ENCODE measurements at regions not wholly inside any gene's neighbourhood (a gene's known extent, or its start where the extent isn't known, plus 50 kb on each side); places are given as distances from the start of the nearest gene placed in this dataset.
A peak's percentile ranks its signal among the peaks of the same experiment; 100 is the strongest.
"Not testable (repeated sequence)": the region's sequence is repeated elsewhere in the genome, so short reads cannot be mapped to it uniquely, and the experiment has no call there.

- intact Hi-C loops (cut with micrococcal nuclease; ENCODE audit: unreplicated experiment); H3K27me3 ChIP-seq (replicated peaks in 1 of 2; ENCODE audit: control insufficient read depth in 2 of 2, insufficient read depth in 2 of 2, low read length in 1 of 2); H3K9ac ChIP-seq (ENCODE audit: control insufficient read depth, insufficient read depth, low read length); ATAC-seq; H2AFZ ChIP-seq (ENCODE audit: control insufficient read depth, low read depth, low read length); in situ Hi-C loops (cut with MboI); POLR2A ChIA-PET; H3K4me1 ChIP-seq (ENCODE audit: control insufficient read depth, insufficient read depth, low read length); RAD21 ChIA-PET (ENCODE audit: unreplicated experiment); H3K9me3 ChIP-seq (replicated peaks; ENCODE audit: control insufficient read depth, insufficient read depth, low read length); H4K20me1 ChIP-seq (ENCODE audit: control insufficient read depth, insufficient read depth); H3K36me3 ChIP-seq (ENCODE audit: control insufficient read depth in 2 of 2, insufficient read depth in 2 of 2, low read length in 1 of 2); BruUV-seq (replicated peaks); FAIRE-seq; DNase-seq (ENCODE audit: low read depth, low spot score); H3K79me2 ChIP-seq (ENCODE audit: control insufficient read depth, insufficient read depth, low read length); H3K27ac ChIP-seq (ENCODE audit: control insufficient read depth, insufficient read depth); H3K4me2 ChIP-seq (ENCODE audit: control insufficient read depth, insufficient read depth); H3K4me3 ChIP-seq: not testable (repeated sequence)
- ChIA-PET SMC1A (ENCODE audit: uncharacterized antibody, unreplicated experiment) (interaction anchor here (1.0 kb wide), 1 partner anchor 13 kb away, joined by 3 read pairs; no protein-coding TSS in a partner anchor), CTCF (interaction anchor here (0.6 to 1.5 kb wide), 4 partner anchors 35 to 496 kb away, joined by 3 read pairs; no protein-coding TSS in a partner anchor)
Observed at GRCh38 chr20:6270404-6270803, 147.6 kb upstream of the FERMT1 start.

- no peak for FAIRE-seq
- no peaks in the 10 kb centered on the region for H3K4me1 ChIP-seq (ENCODE audit: control insufficient read depth, insufficient read depth, low read length)
- ChIA-PET CTCF (interaction anchor here (0.5 to 1.5 kb wide), 3 partner anchors 34 to 1457 kb away, joined by 3 read pairs; no protein-coding TSS in a partner anchor), RAD21 (ENCODE audit: unreplicated experiment) (no interaction called here), SMC1A (ENCODE audit: uncharacterized antibody, unreplicated experiment) (interaction anchor here (0.7 to 1.0 kb wide), 2 partner anchors 289 to 312 kb away, joined by 3 read pairs; no protein-coding TSS in a partner anchor), POLR2A (interaction anchor here (0.6 kb wide), 1 partner anchor 83 kb away, joined by 3 read pairs; no protein-coding TSS in a partner anchor)
- intact Hi-C loops (cut with micrococcal nuclease; ENCODE audit: unreplicated experiment), result loop anchor here (5.0 to 10.0 kb wide), 4 partner anchors 298 to 973 kb away; no protein-coding TSS in a partner anchor
- no peak overlapping the region for H3K9ac ChIP-seq (ENCODE audit: control insufficient read depth, insufficient read depth, low read length)
- no peaks in the 10 kb centered on the region for H4K20me1 ChIP-seq (ENCODE audit: control insufficient read depth, insufficient read depth)
- no peaks in the 10 kb centered on the region; a peak in 1 of 4 replicates for H3K27me3 ChIP-seq (replicated peaks in 1 of 2; ENCODE audit: control insufficient read depth in 2 of 2, insufficient read depth in 2 of 2, low read length in 1 of 2)
- no peak overlapping the region for H3K4me2 ChIP-seq (ENCODE audit: control insufficient read depth, insufficient read depth)
- WGBS (ENCODE audit: insufficient coverage, insufficient replicate concordance, low lambda C conversion rate, missing lambda C conversion rate), result 22% methylated on average over 8 of the region's 8 CpGs
- in situ Hi-C loops (cut with MboI), result no loop called here
- H3K36me3 ChIP-seq (ENCODE audit: control insufficient read depth in 2 of 2, insufficient read depth in 2 of 2, low read length in 1 of 2), result no peaks in the 10 kb centered on the region
- H2AFZ ChIP-seq (ENCODE audit: control insufficient read depth, low read depth, low read length), result no peak overlapping the region
- peak; percentile 83 for ATAC-seq
- H3K9me3 ChIP-seq (replicated peaks; ENCODE audit: control insufficient read depth, insufficient read depth, low read length), result no peaks in the 10 kb centered on the region
- H3K4me3 ChIP-seq, result no peak overlapping the region
- H3K79me2 ChIP-seq (ENCODE audit: control insufficient read depth, insufficient read depth, low read length), result no peaks in the 10 kb centered on the region
- no peak for DNase-seq (ENCODE audit: low read depth, low spot score)
- BruUV-seq (replicated peaks), result no TSS peak
- no peak overlapping the region for H3K27ac ChIP-seq (ENCODE audit: control insufficient read depth, insufficient read depth)
- TF ChIP-seq CBX5 (IDR thresholded peaks at IDR 0.05; ENCODE audit: low read depth), result no peak
- no peak for TF ChIP-seq NBN (IDR thresholded peaks at IDR 0.05)
- TF ChIP-seq BMI1 (IDR thresholded peaks at IDR 0.05; ENCODE audit: borderline replicate concordance), result no peak
- TF ChIP-seq YBX1 (IDR thresholded peaks at IDR 0.05), result no peak
- no peak for TF ChIP-seq MEF2B (IDR thresholded peaks at IDR 0.05; ENCODE audit: partially characterized antibody, poor library complexity, severe bottlenecking)
- TF ChIP-seq REST (IDR thresholded peaks at IDR 0.05; ENCODE audit: low read depth, low read length), result 0 out of 2 replicates have a peak, but pooled peaks have one; percentile 32
- TF ChIP-seq CEBPZ (IDR thresholded peaks at IDR 0.05; ENCODE audit: low read depth, low read length), result no peak
- TF ChIP-seq PKNOX1 (IDR thresholded peaks at IDR 0.05), result peak; percentile 66
Observed at GRCh38 chr20:6269168-6269873, 146.5 kb upstream of the FERMT1 start.

Measured in GM12878 (cell line).